GM06990 (cell line): ENCODE measurements at regions not wholly inside any gene's neighbourhood (a gene's known extent, or its start where the extent isn't known, plus 50 kb on each side); places are given as distances from the start of the nearest gene placed in this dataset.

Experiments used
- DNase-seq: peaks from one replicate; pipeline ENCODE4 v3.0.0-alpha.2; 2011; ENCODE audit not compliant: insufficient read length; ENCODE audit errors: extremely low read depth
- H3K27me3 ChIP-seq: replicated peaks from 2 replicates; pipeline ENCODE4 v1.6.0; 2011; ENCODE audit warnings: low read length; ENCODE audit not compliant: control insufficient read depth, insufficient read depth
- H3K36me3 ChIP-seq: 2 replicates; pipeline ENCODE4 v1.5.1; 2011; ENCODE audit warnings: low read length; ENCODE audit not compliant: control insufficient read depth, insufficient read depth
- H3K4me3 ChIP-seq: replicated peaks from 2 replicates; pipeline ENCODE4 v1.5.1; 2011; ENCODE audit warnings: low read depth, mild to moderate bottlenecking, control low read depth, low read length
- CTCF ChIP-seq: IDR thresholded peaks from 2 replicates; pipeline ENCODE4 v1.5.1; 2011; ENCODE audit warnings: low read length, control low read depth, mild to moderate bottlenecking, inconsistent platforms; ENCODE audit not compliant: insufficient read depth, poor library complexity, severe bottlenecking

GRCh38 chr14:105903971-105904370, 377.6 kb downstream of the TMEM121 start:
- Histone ChIP-seq H3K4me3 (no peak overlapping the region), H3K36me3 (no peaks in the 10 kb centered on the region), H3K27me3 (no peaks in the 10 kb centered on the region)
- no peak for DNase-seq
- no peak for TF ChIP-seq CTCF

GRCh38 chr14:105904379-105904778, 378.0 kb downstream of the TMEM121 start:
- TF ChIP-seq CTCF = no peak
- Histone ChIP-seq H3K4me3 (no peak overlapping the region), H3K36me3 (no peaks in the 10 kb centered on the region), H3K27me3 (no peaks in the 10 kb centered on the region)
- DNase-seq = no peak

GRCh38 chr14:105905456-105905855, 379.1 kb downstream of the TMEM121 start:
- TF ChIP-seq CTCF = no peak
- Histone ChIP-seq H3K36me3 (no peaks in the 10 kb centered on the region), H3K4me3 (no peak overlapping the region), H3K27me3 (no peaks in the 10 kb centered on the region)
- DNase-seq = no peak

GRCh38 chr14:105907276-105907675, 380.9 kb downstream of the TMEM121 start:
- Histone ChIP-seq H3K27me3 (no peaks in the 10 kb centered on the region), H3K4me3 (no peak overlapping the region), H3K36me3 (no peaks in the 10 kb centered on the region)
- no peak for TF ChIP-seq CTCF
- DNase-seq = no peak

- DNase-seq = no peak
- H3K4me3 ChIP-seq = no peak overlapping the region
- H3K36me3 ChIP-seq = no peaks in the 10 kb centered on the region
- no peak for TF ChIP-seq CTCF
- no peaks in the 10 kb centered on the region for H3K27me3 ChIP-seq
Measured at GRCh38 chr14:105908006-105908405, 381.6 kb downstream of the TMEM121 start.

- H3K27me3 ChIP-seq = no peaks in the 10 kb centered on the region
- H3K4me3 ChIP-seq = no peak overlapping the region
- TF ChIP-seq CTCF = no peak
- no peaks in the 10 kb centered on the region for H3K36me3 ChIP-seq
- DNase-seq = no peak
Measured at GRCh38 chr14:105908481-105908911, 382.1 kb downstream of the TMEM121 start.
